ENCODE measurements at regions not wholly inside any gene's neighbourhood (a gene's known extent, or its start where the extent isn't known, plus 50 kb on each side); places are given as distances from the start of the nearest gene placed in this dataset.

DNA sequence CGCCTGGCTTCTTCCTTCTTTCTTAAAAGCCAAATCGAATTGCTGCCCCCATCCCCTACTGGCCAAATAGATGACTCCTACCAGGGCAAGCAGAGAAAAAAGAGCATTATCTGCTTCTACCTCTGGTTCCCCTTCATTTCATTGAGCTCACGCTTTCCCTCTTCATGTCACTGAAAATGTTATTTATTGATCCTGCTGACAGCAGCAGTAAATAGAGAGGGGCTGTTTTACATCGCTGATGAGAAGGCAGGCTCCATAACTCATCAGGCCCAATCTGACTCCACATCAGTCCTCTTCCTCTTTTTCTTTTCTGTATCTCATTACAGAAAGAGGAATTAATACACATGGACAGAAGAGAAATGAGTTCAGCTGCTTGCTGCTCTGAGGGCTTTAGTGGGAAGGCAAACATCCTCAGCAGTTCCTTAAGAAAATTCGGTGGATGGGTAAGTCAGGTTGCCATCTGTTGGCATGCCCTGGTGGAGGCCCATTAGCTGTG, 904.1 kb downstream of the KCNMA1 start:
- no peak for DNase-seq

GRCh38 chr10:76732306-76732705, 905.3 kb downstream of the KCNMA1 start:
- DNase-seq, result no peak

DNA sequence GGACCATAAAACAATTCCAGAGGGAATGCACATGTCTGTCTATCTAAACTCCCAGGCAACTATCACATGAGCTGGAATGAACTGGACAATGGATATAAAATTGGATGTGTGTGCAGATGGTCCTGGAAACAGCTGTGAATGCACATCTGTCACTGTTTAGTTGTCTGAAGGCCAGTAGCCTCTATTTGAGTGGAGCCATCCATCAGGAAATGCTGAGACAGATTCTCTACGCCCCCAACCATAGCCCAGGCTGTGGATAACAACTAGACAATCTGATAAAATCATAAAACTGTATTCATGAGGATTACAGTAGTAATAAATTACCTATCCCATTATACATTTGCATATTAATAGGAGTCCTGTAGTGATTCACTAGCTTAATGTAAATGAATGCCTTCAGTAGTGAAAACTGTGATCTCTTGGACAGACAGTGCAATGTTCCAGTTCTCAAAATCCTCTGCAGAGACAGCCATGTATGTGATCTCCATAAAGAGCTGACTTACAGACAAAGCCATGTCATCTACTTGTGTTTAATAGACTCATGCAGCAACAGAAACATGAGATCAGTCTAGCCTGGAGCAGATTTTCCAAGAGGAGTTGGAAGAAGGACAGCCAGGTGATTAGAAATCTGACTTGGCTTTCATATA, 907.6 kb downstream of the KCNMA1 start:
- DNase-seq, result no peak

- no peak for DNase-seq
These were observed 908.3 kb downstream of the KCNMA1 start for GRCh38 chr10:76729346-76729745.

GRCh38 chr10:76727038-76727437, 910.6 kb downstream of the KCNMA1 start:
- no peak for DNase-seq

DNA sequence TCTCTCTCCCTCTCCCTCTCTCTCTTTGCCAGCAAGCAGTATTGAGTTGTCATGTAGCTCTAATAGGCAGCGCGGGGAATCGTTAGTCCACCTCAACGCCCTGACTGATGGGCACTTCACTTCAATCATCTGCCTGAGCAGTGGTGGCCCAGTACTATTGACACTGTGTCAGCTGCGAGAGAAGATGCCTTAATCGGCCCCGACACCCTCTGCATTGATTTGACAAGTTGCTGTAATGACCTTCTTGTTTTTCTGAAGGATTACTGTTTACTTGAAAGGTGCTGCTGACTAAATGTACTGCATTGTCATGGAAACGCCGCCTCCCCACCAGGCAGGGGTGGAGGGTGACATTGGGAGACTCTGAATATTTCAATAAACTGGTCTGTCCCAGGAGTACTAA, 913.8 kb downstream of the KCNMA1 start:
- no peak for DNase-seq

GRCh38 chr10:76721891-76722505, 915.6 kb downstream of the KCNMA1 start:
- DNase-seq, result no peak

- DNase-seq, result no peak
These were observed 918.6 kb downstream of the KCNMA1 start for GRCh38 chr10:76719006-76719405.

- no peak for DNase-seq
These were observed 920.5 kb downstream of the KCNMA1 start for GRCh38 chr10:76717141-76717540.

DNA sequence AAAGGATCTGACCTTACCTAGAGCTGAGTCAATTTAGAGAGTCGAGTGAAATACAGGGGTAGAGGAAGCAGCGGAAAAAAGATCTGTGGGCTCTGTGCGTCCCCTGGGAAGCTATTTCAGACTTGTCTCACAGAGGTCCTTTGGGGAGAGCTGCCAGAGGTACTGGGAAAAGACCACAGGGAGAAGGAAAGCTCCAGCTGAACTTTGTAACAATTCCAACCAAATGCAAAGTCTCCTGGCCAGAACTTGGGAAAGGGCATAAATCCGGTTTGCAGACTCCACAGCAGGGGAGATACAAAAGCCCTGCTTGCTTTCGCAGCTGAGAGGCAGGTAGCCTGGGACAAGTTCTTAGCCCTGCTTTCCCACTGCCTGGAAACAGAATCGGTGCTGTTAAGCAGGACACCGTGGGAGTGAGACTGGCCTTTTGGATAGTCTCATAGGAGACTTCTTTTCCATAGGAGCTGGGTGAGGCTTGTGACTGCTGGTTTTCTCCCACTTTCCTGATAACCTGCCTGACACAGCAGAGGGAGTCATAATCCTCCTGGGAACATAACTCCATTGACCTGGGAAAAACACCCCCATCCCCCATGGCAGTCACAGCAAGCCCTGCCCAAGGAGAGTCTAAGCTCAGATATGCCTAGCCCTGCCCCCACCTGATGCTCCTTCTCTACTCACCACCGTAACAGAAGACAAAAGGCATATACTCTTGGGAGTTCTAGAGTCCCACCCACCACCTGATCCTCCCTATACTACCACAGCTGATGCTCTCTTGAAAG, 926.2 kb downstream of the KCNMA1 start:
- no peak for DNase-seq

DNA sequence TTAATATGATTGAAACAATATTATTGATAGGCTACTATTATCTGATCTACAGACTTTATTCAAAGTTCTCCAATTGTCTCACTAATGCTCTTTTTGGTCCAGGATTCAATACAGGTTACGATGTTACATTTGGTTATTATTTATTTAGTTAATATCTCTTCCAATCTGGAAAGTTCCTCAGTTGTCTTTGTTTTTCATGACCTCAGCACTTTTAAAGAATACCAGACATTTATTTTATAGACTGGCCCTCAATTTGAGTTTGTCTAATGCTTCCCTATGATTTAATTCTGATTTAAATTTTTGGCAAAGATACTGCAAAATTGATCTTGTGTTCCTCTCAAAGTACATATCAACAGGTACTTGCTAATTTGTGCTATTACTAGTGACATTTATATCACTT, 937.4 kb downstream of the KCNMA1 start:
- no peak for DNase-seq

GRCh38 chr10:76697923-76698322, 939.7 kb downstream of the KCNMA1 start:
- DNase-seq, result no peak

DNA sequence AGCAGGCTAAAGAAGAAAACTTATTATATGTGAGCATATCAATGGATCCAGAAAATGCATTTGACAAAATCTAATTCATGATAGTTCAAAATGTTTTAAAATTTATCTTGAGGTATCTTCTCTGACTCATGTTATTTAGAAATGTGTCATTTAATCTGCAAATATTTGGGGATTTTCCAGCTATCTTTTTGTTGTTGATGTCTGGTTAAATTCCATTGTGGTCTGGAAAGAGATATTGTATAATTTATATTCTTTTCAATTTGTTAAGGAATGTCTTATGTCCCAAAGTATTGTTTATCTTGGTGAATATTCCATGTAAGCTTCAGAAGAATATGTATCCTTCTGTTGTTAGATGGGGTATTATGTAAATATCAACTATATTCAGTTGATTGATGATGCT, 942.5 kb downstream of the KCNMA1 start:
- DNase-seq, result no peak

DNA sequence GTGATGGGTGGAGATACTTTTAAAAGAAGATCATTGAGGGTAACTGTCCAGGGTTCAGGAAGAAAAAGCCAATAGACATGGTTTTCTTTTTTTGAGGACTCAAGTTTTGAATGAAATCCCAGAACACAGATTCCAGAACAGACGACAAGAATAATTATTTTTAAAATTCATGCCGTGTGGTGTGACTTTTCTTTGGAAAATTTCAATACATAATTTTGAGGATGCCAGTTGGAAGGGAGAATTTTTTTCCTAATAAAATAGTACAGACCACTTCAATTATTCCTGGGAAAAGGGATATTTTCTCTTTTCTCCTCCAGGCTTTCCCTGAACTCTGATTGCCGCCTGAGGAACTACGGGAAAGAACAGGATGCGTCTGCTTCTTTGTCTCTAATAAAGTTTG, 951.4 kb downstream of the KCNMA1 start:
- no peak for DNase-seq

GRCh38 chr10:76684968-76685367, 952.6 kb downstream of the KCNMA1 start:
- DNase-seq, result no peak

- no peak for DNase-seq
These were observed 956.5 kb downstream of the KCNMA1 start for GRCh38 chr10:76681153-76681552.

DNA sequence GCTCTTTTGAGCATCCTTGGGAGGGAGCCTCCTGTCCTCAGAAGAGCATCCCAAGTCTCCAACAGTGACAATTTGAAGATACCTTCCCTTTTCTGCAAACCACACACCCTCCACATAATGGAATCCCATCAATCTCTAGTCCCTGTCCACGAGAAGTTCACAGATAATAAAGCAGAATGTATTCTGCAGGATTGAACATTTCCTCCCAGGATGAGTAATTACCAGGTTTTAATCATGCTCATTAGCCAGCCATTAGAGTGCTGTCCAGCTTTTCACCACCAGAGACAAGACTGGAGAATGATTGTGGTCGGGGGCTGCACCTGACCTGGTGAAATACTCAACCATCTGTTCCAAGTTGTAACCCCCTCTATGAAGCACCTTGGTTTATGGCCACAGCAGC, 958.6 kb downstream of the KCNMA1 start:
- DNase-seq, result no peak

GRCh38 chr10:76675951-76676587, 961.5 kb downstream of the KCNMA1 start:
- no peak for DNase-seq

GRCh38 chr10:76675561-76675950, 962.1 kb downstream of the KCNMA1 start:
- DNase-seq, result no peak

- DNase-seq, result no peak
These were observed 969.9 kb downstream of the KCNMA1 start for GRCh38 chr10:76667408-76668370.

GRCh38 chr10:76666891-76667290, 970.7 kb downstream of the KCNMA1 start:
- DNase-seq, result no peak

GRCh38 chr10:76665029-76665428, 972.6 kb downstream of the KCNMA1 start:
- no peak for DNase-seq
